ENCODE measurements at regions not wholly inside any gene's neighbourhood (a gene's known extent, or its start where the extent isn't known, plus 50 kb on each side); places are given as distances from the start of the nearest gene placed in this dataset.

DNA sequence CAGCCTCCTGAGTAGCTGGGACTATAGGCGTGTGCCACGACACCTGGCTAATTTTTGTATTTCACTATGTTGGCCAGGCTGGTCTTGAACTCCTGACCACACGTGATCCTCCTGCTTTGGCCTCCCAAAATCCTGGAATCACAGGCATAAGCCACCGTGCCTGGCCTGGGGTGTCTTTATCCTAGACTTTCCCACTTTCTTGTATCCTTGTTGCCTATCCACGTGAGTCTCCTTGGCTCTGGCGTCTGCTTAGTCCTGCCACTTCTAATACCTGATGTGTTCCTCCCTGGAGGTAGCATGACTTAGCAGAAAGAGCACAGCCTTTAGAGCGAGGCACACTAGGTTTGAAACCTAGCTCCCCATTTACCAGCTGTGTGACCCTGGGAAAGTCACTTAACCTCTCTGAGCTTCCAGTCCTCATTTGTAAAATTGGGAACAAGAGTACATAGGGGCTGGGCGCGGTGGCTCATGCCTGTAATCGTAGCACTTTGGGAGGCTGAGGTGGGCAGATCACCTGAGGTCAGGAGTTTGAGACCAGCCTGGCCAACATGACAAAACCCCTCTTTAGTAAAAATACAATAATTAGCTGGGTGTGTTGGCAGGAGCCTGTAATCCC, 344.6 kb downstream of the TYW1 start (continued):
- TF ChIP-seq CBX8 (IDR thresholded peaks at IDR 0.05; ENCODE audit: borderline replicate concordance, low read depth, low read length) = no peak

All from H1 (cell line).